ENCODE measurements at regions not wholly inside any gene's neighbourhood (a gene's known extent, or its start where the extent isn't known, plus 50 kb on each side); places are given as distances from the start of the nearest gene placed in this dataset.
A peak's percentile ranks its signal among the peaks of the same experiment; 100 is the strongest.

DNA sequence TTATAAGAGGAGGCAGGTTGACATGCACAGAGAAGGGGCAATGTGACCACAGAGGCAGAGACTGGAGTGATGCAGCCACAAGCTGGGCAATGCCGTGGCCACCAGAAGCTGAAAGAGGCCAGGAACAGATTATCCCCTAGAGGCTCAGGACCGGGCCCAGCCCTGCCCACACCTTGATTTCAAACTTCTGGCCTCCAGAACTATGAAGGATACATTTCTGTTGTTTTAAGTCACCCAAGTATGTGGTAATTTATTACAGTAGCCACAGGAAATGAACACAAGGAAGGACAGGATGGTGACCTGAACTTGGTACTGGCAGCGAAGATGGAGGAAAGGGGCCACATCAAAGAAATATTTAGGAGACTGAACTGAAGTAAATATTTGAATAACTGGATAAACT lies 66.8 kb upstream of the RIOK3 start:
- no peak for DNase-seq (ENCODE audit: low spot score)

GRCh38 chr18:23387265-23387664 lies 65.8 kb upstream of the RIOK3 start:
- DNase-seq (ENCODE audit: low spot score), result no peak

DNA sequence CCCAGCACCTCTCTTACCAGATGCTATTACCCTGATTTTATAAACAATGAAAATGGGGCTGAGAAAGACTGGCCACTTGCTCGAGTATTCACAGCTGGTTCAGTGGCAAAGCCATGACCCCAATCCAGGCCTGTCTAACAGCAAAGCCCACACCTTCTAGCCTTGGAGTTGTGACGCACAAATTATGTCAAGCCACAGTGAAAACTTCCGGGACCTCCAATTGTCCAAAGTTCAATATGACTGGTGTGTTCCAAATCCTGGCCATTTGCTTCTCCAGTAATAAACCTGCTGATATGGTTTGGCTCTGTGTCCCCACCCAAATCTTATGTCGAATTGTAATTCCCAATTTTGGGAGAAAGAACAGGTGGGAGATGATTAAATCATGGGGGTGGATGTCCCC lies 64.7 kb upstream of the RIOK3 start:
- DNase-seq (ENCODE audit: low spot score), result no peak

DNA sequence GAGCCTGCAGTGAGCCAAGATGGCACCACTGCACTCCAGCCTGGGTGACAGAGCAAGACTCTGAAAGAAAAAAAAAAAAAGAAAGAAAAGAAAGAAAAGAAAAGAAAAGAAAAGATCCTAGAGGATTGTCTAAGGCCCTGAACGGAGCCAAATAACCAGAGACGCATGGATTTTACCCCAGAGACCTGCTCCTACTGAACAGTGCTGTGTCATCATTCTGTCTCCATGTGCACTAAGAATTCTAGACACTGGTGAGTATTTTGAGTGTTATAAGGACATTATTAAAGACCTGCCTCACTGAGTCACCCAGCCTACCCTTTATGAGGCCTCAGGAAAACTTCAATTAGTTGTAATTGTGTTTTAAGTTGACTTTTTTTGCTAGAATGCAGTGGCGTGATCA lies 61.9 kb upstream of the RIOK3 start:
- no peak for DNase-seq (ENCODE audit: low spot score)

GRCh38 chr18:23397907-23398306 lies 55.2 kb upstream of the RIOK3 start:
- no peak for DNase-seq (ENCODE audit: low spot score)

GRCh38 chr18:23398401-23398800 lies 54.7 kb upstream of the RIOK3 start:
- peak; percentile 36 for DNase-seq (ENCODE audit: low spot score)

GRCh38 chr18:23399067-23399466 lies 54.0 kb upstream of the RIOK3 start:
- no peak for DNase-seq (ENCODE audit: low spot score)

DNA sequence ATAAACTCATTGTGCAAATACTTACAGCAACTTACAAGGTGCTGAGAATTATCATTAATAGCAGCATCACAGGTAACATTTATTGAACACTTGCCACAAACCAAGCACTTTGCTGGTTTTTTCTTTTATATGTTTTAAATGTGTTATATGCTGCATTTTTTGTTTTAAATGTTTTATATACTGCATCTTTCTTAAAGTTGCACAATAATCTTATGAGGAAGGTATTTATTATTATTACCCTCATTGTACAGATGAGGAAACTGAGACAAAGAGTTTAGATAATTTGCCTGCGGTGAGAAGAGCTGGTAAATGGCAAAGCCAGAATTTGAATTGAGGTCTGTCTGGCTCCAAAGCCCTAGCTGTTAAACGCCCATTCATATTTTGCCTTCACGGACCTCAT lies 52.2 kb upstream of the RIOK3 start:
- no peak for DNase-seq (ENCODE audit: low spot score)

DNA sequence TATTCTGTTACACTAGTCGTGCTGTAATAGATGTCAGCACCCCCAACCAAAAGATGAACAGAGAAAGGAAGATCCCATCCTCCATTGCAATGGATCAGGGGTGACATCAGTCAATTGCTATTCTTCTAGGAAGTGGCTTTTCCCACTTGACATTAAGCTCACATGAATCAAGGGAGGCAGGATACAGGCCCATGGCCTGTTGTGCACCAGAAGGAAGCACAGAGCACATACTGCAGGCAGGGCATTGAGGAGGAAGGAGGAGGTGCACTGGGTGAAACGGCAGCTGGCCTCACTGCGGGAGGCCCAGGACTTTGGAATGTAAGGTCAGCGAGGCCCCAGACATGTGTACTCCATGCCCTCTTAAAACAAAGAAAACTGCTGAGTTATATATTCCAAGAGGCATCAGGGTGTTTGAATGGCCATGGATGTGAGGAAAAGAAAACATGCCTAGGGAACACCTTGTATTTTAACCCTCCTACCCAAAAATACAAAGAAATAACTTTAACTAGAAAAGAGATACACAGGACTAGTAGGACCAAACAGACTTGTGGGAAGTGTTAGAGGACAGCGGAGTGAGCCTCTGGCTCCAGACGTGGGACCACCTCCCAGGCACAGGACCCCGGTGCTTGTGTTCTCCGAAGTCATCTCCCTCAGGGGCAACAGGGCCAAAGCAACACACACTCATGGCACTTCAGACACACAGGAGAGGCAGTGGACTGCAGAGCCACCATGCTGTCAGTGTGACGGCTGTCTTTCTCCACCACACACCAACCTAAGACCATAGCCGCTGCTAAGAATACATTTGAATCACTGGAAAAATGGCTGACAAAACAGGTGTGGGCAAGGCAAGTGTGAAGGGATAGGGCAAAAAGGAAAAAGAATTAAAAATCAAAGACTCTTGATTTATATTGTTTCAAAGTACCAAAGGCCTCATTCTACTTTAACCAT lies 51.4 kb upstream of the RIOK3 start:
- DNase-seq (ENCODE audit: low spot score), result peak; percentile 26
